GOT3 (cell line): ENCODE measurements at regions not wholly inside any gene's neighbourhood (a gene's known extent, or its start where the extent isn't known, plus 50 kb on each side); places are given as distances from the start of the nearest gene placed in this dataset.
"Not testable (repeated sequence)": the region's sequence is repeated elsewhere in the genome, so short reads cannot be mapped to it uniquely, and the experiment has no call there.

Experiments
- DNase-seq: peaks from one replicate; lab custom pipeline; 2025; ENCODE audit warnings: mixed read lengths; lab: John Stamatoyannopoulos, UW

- no peak for DNase-seq
These were observed 228.3 kb upstream of the WSB1 start for GRCh38 chr17:27065588-27065987.

DNA sequence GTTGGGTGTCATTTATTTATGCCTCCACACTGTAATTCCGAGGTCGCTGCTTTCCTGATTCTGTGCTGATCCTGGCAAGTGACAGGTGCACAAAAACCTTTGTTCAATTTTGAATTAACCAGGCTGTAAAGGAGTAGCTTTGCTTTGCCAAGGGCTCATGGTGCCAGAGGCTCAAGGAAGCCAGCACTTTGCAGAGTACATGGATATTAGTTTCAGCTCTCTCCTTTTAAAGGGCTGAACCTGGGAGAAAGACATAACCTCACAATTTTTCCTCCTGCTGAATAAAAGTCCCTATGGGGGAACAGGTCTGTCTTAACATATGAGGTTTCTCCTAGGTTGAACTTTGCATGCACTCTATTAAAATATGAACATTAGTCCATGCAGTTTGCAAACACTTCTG is 227.6 kb upstream of the WSB1 start:
- DNase-seq = no peak

DNA sequence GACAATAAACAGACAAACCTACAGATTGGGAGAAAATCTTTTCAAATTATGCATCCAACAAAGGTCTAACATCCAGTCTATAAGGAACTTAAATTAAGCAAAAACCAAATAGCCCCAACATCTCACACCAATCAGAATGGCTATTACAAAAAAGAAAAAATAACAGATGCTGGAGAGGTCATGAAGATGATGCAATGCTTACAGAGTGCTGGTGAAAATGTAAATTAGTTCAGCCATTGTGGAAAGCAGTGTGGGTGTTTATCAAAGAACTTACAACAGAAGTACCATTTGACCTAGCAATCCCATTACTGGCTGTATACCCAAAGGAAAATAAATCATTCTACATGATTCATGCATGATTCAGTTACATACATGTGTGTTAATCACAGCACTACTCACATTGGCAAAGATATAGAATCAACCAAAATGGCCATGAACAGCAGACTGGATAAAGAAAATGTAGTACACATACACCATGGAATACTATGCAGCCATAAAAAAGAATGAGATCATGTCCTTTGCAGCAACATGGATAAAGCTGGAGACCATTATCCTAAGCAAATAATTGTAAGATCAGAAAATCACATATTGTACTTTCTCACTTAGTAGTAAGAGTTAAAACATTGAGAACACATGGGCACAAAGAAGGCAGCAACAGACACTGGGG is 223.9 kb upstream of the WSB1 start:
- no peak for DNase-seq

DNA sequence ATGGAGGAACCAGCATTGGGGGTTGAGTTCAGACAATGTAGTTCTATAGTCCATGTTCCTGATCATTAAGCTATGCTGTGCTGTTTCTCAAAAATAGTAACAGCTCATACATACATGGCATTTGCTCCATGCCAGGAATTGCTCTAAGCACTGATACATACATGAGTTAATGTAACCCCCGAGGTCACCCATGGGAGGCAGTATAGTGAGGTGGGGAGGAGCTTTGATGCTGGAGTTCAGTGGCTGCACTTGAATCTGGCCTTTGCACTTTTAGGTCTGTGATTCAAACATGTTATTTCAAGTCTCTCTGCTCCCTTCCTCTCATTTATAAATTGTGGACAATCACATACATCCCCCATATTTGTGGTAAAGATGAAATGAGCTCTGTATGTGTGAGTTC is 223.1 kb upstream of the WSB1 start:
- DNase-seq = no peak

GRCh38 chr17:27072885-27073284 is 221.0 kb upstream of the WSB1 start:
- no peak for DNase-seq

GRCh38 chr17:27076814-27077213 is 217.1 kb upstream of the WSB1 start:
- no peak for DNase-seq

DNA sequence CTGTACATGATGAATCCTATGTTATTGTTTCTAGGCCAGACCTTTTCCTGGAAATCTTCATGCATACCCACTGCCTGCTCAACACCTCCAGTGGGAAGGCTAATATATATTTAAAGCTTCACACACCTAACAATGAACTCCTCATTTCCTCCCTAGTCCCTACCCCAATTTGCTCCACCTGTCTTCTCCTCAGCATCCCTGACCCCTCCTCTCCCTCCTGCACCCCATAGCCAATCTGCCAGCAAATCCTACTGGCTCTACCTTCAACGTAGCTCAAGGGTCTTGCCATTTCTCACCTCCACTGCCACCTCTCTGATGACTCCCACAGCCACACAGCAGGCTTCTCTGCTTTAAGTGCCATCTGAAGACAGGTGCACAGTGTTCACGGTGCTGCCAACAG is 215.6 kb upstream of the WSB1 start:
- no peak for DNase-seq

GRCh38 chr17:27079660-27080059 is 214.3 kb upstream of the WSB1 start:
- no peak for DNase-seq

DNA sequence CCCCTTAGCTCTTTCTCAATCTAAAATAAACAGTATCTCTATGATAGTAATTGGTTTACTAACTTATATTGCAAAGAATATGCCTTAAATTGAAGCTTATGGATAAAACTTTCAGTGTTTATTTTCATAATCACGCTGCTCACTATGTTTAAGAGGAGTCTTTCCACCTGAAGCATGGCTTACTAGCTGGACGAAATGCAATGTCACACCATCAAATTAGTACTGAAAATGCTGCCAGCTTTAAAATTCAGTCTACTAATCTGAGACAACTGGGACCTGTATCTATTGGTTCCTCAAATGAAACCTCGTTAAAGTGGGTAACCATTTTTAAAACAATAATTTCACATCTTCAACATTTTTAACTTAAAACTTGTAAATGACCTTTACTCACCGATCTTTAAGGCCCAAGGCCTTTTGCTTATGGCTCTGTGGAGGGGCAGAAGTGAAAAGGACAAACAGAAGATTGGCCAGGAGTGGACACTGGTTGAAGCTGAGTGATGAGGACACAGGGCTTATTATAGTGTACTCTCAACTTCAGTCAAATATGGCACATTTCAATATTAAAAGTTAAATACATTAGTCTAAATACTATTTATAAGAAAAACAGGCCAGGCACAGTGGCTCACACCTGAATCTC is 212.8 kb upstream of the WSB1 start:
- DNase-seq = no peak

DNA sequence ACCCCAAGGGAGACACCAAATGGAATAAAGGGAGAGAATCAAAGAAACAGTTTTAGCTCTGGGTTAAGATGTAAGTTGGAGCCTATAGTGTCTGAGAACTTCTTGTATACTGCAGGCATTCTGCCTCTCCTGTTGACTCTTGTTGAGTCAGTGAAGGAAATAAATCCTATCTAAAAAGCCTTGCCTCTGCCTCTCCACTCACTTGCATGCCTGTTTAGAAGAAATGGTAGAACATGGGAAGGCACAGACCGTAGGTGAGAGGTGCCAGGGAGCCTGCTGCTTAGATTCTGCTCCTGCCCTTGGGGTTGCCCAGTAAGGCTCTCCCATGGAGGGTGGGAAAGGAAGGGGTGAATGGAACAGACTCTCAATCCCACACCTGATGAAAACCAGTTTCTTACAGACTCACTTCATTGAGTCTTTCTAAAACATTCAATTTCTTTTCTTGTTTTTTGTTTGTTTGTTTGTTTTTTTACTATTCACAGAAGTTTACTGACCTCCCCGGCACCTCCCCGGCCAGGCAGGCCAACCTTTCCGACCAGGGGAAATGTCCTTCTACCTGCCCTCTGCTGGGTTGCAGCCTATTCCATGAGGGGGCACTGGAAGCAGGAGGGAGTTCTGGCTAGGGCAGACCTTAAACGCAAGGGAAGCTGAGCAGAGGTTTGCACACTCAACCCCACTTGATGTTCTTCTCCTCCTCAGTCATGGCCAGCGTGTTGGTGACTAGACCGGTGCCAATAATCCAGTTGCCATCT is 211.7 kb upstream of the WSB1 start:
- DNase-seq = no peak

- no peak for DNase-seq
These were observed 211.1 kb upstream of the WSB1 start for GRCh38 chr17:27082775-27083154.

DNA sequence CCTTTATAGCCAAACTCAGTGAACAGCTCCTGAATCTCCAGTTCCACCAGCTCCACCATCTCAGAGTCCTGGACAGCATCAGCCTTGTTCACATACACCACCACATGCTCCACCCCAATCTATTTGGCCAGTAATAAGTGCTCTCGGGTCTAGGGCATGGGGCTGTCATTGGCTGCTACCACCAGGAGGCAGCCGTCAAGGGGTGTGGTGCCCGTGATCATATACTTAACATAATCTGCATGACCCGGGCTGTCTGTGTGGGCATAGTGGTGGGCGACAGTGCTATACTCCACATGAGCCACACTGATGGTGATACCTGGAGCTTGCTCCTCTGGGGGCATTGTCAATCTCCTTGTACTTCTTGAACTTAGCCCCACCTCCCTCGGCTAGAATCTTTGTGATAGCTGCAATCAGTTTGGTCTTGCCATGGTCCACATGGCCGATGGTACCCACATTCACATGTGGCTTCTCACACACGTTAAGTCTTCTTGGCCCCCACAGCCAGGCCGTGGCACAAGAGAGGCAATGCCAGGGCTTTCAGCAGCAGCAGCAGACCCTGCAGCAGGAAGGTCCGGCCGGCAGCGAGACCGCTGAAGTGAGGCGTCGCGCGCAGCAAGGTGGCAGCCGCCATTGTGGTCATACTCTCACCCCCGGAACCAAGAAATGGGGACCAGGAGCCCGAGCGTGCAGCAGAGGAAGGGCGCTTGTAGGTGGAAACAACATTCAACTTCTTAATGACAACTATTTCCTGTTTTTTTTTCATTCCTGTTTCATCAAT is 210.3 kb upstream of the WSB1 start:
- no peak for DNase-seq

GRCh38 chr17:27085517-27085916 is 208.4 kb upstream of the WSB1 start:
- no peak for DNase-seq

GRCh38 chr17:27086526-27086925 is 207.4 kb upstream of the WSB1 start:
- DNase-seq = no peak

GRCh38 chr17:27087935-27088766 is 205.8 kb upstream of the WSB1 start:
- DNase-seq = no peak

DNA sequence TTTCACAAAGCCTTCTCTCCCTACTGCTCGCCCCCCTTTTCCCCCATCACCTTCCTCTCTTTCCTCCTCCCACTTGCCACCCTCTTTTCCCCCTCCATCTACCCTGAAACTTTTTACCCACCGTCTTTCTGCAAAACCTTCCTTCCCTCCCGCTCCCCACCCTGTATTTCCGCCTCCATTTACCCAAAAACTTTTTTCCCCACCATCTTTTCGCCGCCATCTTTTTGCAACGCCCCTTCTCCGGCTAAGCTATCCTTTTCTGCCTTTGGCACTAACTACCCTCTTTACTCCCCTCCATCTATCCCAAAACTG is 205.2 kb upstream of the WSB1 start:
- no peak for DNase-seq

DNA sequence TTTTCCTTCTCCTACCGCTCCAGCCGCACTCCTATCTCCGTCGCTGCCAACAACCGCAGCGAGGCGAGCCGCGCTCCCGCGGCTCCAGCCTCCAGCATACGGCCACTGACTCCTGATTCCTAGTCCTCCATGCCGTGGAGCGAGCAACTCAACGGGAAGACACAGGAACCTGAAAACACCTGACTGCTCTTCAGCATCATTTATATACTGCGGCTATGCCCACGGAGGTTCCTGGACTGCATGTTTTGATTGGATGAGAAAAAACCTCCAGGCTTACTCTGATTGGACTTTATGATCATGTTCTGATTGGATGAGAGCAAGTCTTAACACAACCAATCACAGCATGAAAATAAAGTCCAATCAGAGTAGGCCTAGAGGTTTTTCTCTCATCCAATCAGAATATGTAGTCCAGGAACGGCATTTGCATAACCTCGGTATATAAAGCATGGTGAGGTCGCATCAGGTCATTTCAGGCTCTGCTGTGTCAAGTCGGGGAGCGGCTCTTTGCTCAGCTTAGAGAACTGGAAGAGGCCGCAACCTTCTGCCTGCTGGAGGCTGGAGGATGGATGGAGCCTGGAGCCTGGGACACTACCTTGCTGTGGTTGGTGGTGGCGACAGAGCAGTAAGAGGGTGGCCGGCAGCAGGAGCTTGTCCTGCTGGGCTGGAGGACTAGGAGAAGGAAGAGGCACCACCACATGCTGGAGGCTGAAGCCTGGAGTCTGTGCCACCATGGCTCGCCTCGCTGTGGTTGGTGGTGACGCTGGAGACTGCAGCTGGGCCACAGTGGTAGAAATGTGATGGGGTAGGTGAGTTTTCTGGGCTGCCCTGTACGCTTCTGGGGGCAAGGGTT is 204.6 kb upstream of the WSB1 start:
- not testable (repeated sequence) for DNase-seq

DNA sequence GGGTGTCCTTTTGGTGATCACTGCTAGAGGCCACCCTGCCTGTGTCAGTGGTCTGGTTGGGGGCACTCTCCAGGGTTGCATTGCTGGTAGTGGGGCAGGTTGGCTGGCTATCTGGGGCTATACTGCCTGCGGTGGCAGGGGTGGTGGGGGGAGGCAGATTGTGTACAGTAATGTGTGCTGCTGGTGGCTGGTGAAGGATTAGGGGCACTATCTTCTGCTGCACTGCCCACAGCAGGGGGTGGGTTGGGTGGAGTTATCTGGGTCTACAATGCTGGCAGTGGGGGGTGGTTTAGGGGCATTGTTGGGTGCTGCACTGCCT is 204.0 kb upstream of the WSB1 start:
- no peak for DNase-seq

- not testable (repeated sequence) for DNase-seq
These were observed 203.4 kb upstream of the WSB1 start for GRCh38 chr17:27090450-27091042.

GRCh38 chr17:27091043-27091497 is 202.8 kb upstream of the WSB1 start:
- no peak for DNase-seq

GRCh38 chr17:27094179-27094578 is 199.7 kb upstream of the WSB1 start:
- not testable (repeated sequence) for DNase-seq
